ENCODE measurements at regions not wholly inside any gene's neighbourhood (a gene's known extent, or its start where the extent isn't known, plus 50 kb on each side); places are given as distances from the start of the nearest gene placed in this dataset.

- TF ChIP-seq CTCF (conservative IDR thresholded peaks at IDR 0.05 in 1 of 2, IDR thresholded peaks at IDR 0.05 in 1 of 2; ENCODE audit: low read depth in 1 of 2, low read length in 2 of 2), result no peak
- no peak for TF ChIP-seq EZH2 (IDR thresholded peaks at IDR 0.05; ENCODE audit: low read length, missing control alignments)
These were observed 498.2 kb upstream of the BRINP3 start for GRCh38 chr1:190975827-190976226.

Measured in fibroblast of lung (primary cell).